Heart left ventricle (tissue), 16 donors: ENCODE measurements at regions not wholly inside any gene's neighbourhood (a gene's known extent, or its start where the extent isn't known, plus 50 kb on each side); places are given as distances from the start of the nearest gene placed in this dataset.

Source experiments
- ATAC-seq, 4 donors: fragments of 200-7000 bp; cut with Tn5 transposase; one replicate each; pipeline ENCODE4 v1.9.1; 2020 to 2022; ENCODE audit warnings: moderate library complexity in 4 of 4, mild to moderate bottlenecking in 3 of 4, moderate number of reproducible peaks in 1 of 4
- DNase-seq, 5 donors: peaks; one replicate each; pipeline ENCODE4 v3.0.0-alpha.2; 2020
- H3K27ac ChIP-seq, 12 donors: fragments of 200-600 bp; sonication (generic) in 4 of 12; one replicate each; pipeline versions ENCODE4 v1.5.0 to v1.8.0; 2016 to 2022; ENCODE audit warnings: mild to moderate bottlenecking in 2 of 12
- H3K27me3 ChIP-seq, 9 donors: fragments of 200-600 bp; sonication (generic) in 2 of 9; one replicate each; pipeline versions ENCODE4 v1.5.1 to v1.8.0; 2016 to 2022; ENCODE audit warnings: mild to moderate bottlenecking in 3 of 9
- H3K36me3 ChIP-seq, 9 donors: fragments of 200-600 bp; sonication (generic) in 2 of 9; one replicate each; pipeline versions ENCODE4 v1.5.0 to v1.8.0; 2018 to 2022; ENCODE audit warnings: mild to moderate bottlenecking in 2 of 9
- H3K4me1 ChIP-seq, 12 donors: fragments of 200-600 bp; sonication (generic) in 4 of 12; one replicate each; pipeline versions ENCODE4 v1.5.0 to v1.8.0; 2016 to 2022; ENCODE audit warnings: mild to moderate bottlenecking in 3 of 12
- H3K4me3 ChIP-seq, 12 donors: fragments of 200-600 bp; sonication (generic) in 4 of 12; one replicate each; pipeline versions ENCODE4 v1.5.0 to v1.8.0; 2017 to 2022; ENCODE audit warnings: mild to moderate bottlenecking in 9 of 12, moderate library complexity in 4 of 12
- H3K9me3 ChIP-seq, 12 donors: fragments of 200-600 bp; sonication (generic) in 4 of 12; one replicate each; pipeline versions ENCODE4 v1.5.0 to v1.8.0; 2016 to 2022; ENCODE audit warnings: mild to moderate bottlenecking in 1 of 12
- POLR2A ChIP-seq, 2 donors: fragments of 450-650 bp; IDR thresholded peaks; one replicate each; pipeline ENCODE4 v1.6.1; 2017; ENCODE audit warnings: antibody characterized with exemption in 2 of 2, mild to moderate bottlenecking in 2 of 2, moderate library complexity in 2 of 2
- WGBS, 4 donors: extraction: QIAGEN DNeasy Blood & Tissue Kit in 2 of 4; methylation state at CpG; one replicate each; pipeline versions ENCODE4 v1.1.5 to v1.1.7; 2013 to 2018; 5-methylcytosine and 5-hydroxymethylcytosine counted together
- intact Hi-C, 10 donors: fragments of 100-400 bp; cut with DNase I; formaldehyde crosslinking; loops; one replicate each; pipeline versions ENCODE4 v1.11.1 to v1.14.2; 2022
- TF ChIP-seq, protein P1 (sequence below), 12 donors: fragments of 200-600 bp; sonication (generic) in 4 of 12; IDR thresholded peaks; one replicate each; pipeline versions ENCODE4 v1.5.0 to v1.8.0; 2018 to 2022; ENCODE audit warnings: antibody characterized with exemption in 12 of 12, mild to moderate bottlenecking in 5 of 12
- donor health status: ischemic (EF 13 %, LVEDD 7.1; RV severe dilation, severe dysfunction).
- donor health status: healthy with polysubstance abuse.
- donor health status: DM: no; HTN: yes; CAD: no.
- donor health status: DM: no; HTN: no; CAD: no.
- donor health status: ischemic (EF 25% LVEDD 6.9; RV normal size, moderate dysfunction).
- donor health status: ischemic (EF 25% LVEDD 5.7; RV mildly dilated, moderate dysfunction).
- donor health status: healthy.
- donor health status: DM: yes; HTN: yes; CAD: no.
- donor health status: ischemic (EF 35%, LVEDD 5.7; RV mildly dilated, moderate dysfunction).
- donor health status: nonischemic (EF 11% LVEDD 7.7; RV severe dilation, severe dysfunction).
- donor health status: DM: yes; HTN: yes; CAD: no.
- donor health status: PGD.
- donor health status: ischemic (EF 29% LVEDD 5.4; RV normal size, mild dysfunction).
- donor health status: nonischemic (EF 23%, LVEDD 6.1; RV moderate dilation, normal function).

GRCh38 chr11:95706974-95707387 lies 82.6 kb downstream of the FAM76B start:
- ATAC-seq (no peak), DNase-seq (no peak)
- Histone ChIP-seq H3K36me3 (no peaks in the 10 kb centered on the region), H3K4me1 (peaks cover 0 to 26% (median 8%) of the 10 kb centered on the region in 12 donors), H3K27me3 (no peaks in the 10 kb centered on the region), H3K9me3 (no peaks in the 10 kb centered on the region), H3K27ac (no peak overlapping the region), H3K4me3 (no peak overlapping the region)
- intact Hi-C loops: loop anchor here (1.0 to 10.0 kb wide), 11 partner anchors 58 to 640 kb away; partner anchors contain the start of genes SESN3 (in 7 of the 10) and SRSF8 (in 4 of the 10)
- 72 to 79% (median 73%) methylated on average over 7 of the region's 7 CpGs for WGBS, 4 donors
- TF ChIP-seq, protein P1, sequence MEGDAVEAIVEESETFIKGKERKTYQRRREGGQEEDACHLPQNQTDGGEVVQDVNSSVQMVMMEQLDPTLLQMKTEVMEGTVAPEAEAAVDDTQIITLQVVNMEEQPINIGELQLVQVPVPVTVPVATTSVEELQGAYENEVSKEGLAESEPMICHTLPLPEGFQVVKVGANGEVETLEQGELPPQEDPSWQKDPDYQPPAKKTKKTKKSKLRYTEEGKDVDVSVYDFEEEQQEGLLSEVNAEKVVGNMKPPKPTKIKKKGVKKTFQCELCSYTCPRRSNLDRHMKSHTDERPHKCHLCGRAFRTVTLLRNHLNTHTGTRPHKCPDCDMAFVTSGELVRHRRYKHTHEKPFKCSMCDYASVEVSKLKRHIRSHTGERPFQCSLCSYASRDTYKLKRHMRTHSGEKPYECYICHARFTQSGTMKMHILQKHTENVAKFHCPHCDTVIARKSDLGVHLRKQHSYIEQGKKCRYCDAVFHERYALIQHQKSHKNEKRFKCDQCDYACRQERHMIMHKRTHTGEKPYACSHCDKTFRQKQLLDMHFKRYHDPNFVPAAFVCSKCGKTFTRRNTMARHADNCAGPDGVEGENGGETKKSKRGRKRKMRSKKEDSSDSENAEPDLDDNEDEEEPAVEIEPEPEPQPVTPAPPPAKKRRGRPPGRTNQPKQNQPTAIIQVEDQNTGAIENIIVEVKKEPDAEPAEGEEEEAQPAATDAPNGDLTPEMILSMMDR (IDR thresholded peaks at IDR 0.05): no peak
- TF ChIP-seq POLR2A (IDR thresholded peaks at IDR 0.05): no peak

GRCh38 chr11:95705485-95706124 lies 84.0 kb downstream of the FAM76B start:
- peak; percentile 90 to 99 (median 98) for ATAC-seq
- Histone ChIP-seq H3K4me1 (peaks cover 0 to 30% (median 8%) of the 10 kb centered on the region in 12 donors), H3K9me3 (no peaks in the 10 kb centered on the region), H3K36me3 (no peaks in the 10 kb centered on the region), H3K27me3 (no peaks in the 10 kb centered on the region), H3K27ac (peak overlapping the region in 8 of 12 donors; percentile 1 to 47 (median 22)), H3K4me3 (no peak overlapping the region)
- TF ChIP-seq, protein P1 (IDR thresholded peaks at IDR 0.05): peak; percentile 88 to 99 (median 93)
- no peak for TF ChIP-seq POLR2A (IDR thresholded peaks at IDR 0.05)
- peak; percentile 82 to 91 (median 87) for DNase-seq
- intact Hi-C loops: loop anchor here (1.0 to 10.0 kb wide), 14 partner anchors 59 to 638 kb away; partner anchors contain the start of genes SESN3 (in 8 of the 10) and SRSF8 (in 4 of the 10)
- 12 to 14% (median 13%) methylated on average over 10 of the region's 10 CpGs for WGBS, 4 donors

DNA sequence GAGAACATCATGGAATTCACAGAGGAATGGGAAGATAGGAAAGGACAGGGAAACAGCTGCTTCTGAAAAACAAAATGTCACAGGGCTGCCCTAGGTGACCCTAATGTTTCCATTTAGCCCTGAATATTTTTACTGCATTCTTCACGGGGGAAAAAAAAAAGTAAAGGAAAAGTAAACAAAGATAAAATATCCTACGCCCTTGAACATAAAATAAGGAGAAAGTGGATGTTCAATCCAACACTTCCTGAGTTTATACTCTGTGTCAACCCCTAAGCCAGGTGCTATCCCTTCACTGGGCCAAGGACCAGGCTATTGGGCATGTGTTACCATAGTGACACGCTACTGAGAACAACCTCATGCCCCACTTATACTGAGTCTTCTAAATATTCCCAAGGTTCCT lies 84.7 kb downstream of the FAM76B start:
- Histone ChIP-seq H3K36me3 (no peaks in the 10 kb centered on the region), H3K27ac (peak overlapping the region in 9 of 12 donors; percentile 1 to 47 (median 18)), H3K4me3 (no peak overlapping the region), H3K4me1 (peaks cover 0 to 37% (median 8%) of the 10 kb centered on the region in 12 donors), H3K9me3 (no peaks in the 10 kb centered on the region), H3K27me3 (no peaks in the 10 kb centered on the region)
- DNase-seq: no peak
- TF ChIP-seq, protein P1 (IDR thresholded peaks at IDR 0.05): no peak
- TF ChIP-seq POLR2A (IDR thresholded peaks at IDR 0.05): no peak
- peak in 1 of 4 donors; percentile 61 for ATAC-seq
- intact Hi-C loops: loop anchor here (1.0 to 10.0 kb wide), 14 partner anchors 60 to 638 kb away; partner anchors contain the start of genes SESN3 (in 8 of the 10) and SRSF8 (in 4 of the 10)
- WGBS, 4 donors: 50 to 60% (median 56%) methylated on average over 3 of the region's 3 CpGs

- H3K36me3 ChIP-seq: no peaks in the 10 kb centered on the region
Observed at GRCh38 chr11:95703049-95703448, 86.5 kb downstream of the FAM76B start.

More at GRCh38 chr11:95703049-95703448, 86.5 kb downstream of the FAM76B start:
- intact Hi-C loops: loop anchor here in 5 of 10 donors (10.0 kb wide), 6 partner anchors 62 to 468 kb away; partner anchors contain the start of gene SESN3 (in 1 of the 5)
- Histone ChIP-seq H3K27ac (peak overlapping the region in 2 of 12 donors; percentile 7 to 12), H3K4me1 (peaks cover 0 to 55% (median 10%) of the 10 kb centered on the region in 12 donors), H3K9me3 (no peaks in the 10 kb centered on the region), H3K4me3 (no peak overlapping the region), H3K27me3 (no peaks in the 10 kb centered on the region)
- ATAC-seq (no peak), DNase-seq (no peak)
- TF ChIP-seq, protein P1 (IDR thresholded peaks at IDR 0.05): no peak
- TF ChIP-seq POLR2A (IDR thresholded peaks at IDR 0.05): no peak
- WGBS, 4 donors: 70 to 82% (median 77%) methylated on average over 3 of the region's 3 CpGs
